ENCODE measurements at regions not wholly inside any gene's neighbourhood (a gene's known extent, or its start where the extent isn't known, plus 50 kb on each side); places are given as distances from the start of the nearest gene placed in this dataset.

DNA sequence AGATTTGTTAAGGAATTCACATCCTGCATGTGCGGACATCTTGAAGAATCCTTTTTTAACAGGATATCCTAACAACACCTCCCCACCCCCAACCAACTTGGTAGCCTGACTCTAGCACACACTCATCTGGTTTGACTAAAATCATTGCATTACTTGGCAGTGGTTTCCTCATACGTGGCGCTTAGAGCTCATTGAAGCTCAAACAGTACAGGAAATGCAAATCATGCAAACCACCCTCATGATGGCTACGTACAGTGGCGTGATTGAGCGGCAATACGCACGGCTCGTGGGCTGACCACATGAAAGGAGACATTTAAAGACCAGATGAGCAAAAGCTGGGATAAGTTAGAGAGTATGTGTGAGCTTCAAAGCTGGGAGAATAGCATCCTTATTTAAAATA is 336.2 kb downstream of the ZEB2 start:
- TF ChIP-seq, protein P1, sequence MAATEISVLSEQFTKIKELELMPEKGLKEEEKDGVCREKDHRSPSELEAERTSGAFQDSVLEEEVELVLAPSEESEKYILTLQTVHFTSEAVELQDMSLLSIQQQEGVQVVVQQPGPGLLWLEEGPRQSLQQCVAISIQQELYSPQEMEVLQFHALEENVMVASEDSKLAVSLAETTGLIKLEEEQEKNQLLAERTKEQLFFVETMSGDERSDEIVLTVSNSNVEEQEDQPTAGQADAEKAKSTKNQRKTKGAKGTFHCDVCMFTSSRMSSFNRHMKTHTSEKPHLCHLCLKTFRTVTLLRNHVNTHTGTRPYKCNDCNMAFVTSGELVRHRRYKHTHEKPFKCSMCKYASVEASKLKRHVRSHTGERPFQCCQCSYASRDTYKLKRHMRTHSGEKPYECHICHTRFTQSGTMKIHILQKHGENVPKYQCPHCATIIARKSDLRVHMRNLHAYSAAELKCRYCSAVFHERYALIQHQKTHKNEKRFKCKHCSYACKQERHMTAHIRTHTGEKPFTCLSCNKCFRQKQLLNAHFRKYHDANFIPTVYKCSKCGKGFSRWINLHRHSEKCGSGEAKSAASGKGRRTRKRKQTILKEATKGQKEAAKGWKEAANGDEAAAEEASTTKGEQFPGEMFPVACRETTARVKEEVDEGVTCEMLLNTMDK (IDR thresholded peaks at IDR 0.05; ENCODE audit: borderline replicate concordance, insufficient read depth, low read depth, low read length, poor library complexity, severe bottlenecking) = no peak
- TF ChIP-seq, protein P2, sequence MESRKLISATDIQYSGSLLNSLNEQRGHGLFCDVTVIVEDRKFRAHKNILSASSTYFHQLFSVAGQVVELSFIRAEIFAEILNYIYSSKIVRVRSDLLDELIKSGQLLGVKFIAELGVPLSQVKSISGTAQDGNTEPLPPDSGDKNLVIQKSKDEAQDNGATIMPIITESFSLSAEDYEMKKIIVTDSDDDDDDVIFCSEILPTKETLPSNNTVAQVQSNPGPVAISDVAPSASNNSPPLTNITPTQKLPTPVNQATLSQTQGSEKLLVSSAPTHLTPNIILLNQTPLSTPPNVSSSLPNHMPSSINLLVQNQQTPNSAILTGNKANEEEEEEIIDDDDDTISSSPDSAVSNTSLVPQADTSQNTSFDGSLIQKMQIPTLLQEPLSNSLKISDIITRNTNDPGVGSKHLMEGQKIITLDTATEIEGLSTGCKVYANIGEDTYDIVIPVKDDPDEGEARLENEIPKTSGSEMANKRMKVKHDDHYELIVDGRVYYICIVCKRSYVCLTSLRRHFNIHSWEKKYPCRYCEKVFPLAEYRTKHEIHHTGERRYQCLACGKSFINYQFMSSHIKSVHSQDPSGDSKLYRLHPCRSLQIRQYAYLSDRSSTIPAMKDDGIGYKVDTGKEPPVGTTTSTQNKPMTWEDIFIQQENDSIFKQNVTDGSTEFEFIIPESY (CRISPR knock-in tag; IDR thresholded peaks at IDR 0.05) = 0 out of 2 replicates have a peak, but pooled peaks have one; percentile 39
- TF ChIP-seq, protein P3, sequence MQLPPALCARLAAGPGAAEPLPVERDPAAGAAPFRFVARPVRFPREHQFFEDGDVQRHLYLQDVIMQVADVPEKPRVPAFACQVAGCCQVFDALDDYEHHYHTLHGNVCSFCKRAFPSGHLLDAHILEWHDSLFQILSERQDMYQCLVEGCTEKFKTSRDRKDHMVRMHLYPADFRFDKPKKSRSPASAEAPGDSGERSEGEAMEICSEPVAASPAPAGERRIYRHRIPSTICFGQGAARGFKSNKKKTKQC (CRISPR knock-in tag; IDR thresholded peaks at IDR 0.05) = no peak
- TF ChIP-seq, protein P4, sequence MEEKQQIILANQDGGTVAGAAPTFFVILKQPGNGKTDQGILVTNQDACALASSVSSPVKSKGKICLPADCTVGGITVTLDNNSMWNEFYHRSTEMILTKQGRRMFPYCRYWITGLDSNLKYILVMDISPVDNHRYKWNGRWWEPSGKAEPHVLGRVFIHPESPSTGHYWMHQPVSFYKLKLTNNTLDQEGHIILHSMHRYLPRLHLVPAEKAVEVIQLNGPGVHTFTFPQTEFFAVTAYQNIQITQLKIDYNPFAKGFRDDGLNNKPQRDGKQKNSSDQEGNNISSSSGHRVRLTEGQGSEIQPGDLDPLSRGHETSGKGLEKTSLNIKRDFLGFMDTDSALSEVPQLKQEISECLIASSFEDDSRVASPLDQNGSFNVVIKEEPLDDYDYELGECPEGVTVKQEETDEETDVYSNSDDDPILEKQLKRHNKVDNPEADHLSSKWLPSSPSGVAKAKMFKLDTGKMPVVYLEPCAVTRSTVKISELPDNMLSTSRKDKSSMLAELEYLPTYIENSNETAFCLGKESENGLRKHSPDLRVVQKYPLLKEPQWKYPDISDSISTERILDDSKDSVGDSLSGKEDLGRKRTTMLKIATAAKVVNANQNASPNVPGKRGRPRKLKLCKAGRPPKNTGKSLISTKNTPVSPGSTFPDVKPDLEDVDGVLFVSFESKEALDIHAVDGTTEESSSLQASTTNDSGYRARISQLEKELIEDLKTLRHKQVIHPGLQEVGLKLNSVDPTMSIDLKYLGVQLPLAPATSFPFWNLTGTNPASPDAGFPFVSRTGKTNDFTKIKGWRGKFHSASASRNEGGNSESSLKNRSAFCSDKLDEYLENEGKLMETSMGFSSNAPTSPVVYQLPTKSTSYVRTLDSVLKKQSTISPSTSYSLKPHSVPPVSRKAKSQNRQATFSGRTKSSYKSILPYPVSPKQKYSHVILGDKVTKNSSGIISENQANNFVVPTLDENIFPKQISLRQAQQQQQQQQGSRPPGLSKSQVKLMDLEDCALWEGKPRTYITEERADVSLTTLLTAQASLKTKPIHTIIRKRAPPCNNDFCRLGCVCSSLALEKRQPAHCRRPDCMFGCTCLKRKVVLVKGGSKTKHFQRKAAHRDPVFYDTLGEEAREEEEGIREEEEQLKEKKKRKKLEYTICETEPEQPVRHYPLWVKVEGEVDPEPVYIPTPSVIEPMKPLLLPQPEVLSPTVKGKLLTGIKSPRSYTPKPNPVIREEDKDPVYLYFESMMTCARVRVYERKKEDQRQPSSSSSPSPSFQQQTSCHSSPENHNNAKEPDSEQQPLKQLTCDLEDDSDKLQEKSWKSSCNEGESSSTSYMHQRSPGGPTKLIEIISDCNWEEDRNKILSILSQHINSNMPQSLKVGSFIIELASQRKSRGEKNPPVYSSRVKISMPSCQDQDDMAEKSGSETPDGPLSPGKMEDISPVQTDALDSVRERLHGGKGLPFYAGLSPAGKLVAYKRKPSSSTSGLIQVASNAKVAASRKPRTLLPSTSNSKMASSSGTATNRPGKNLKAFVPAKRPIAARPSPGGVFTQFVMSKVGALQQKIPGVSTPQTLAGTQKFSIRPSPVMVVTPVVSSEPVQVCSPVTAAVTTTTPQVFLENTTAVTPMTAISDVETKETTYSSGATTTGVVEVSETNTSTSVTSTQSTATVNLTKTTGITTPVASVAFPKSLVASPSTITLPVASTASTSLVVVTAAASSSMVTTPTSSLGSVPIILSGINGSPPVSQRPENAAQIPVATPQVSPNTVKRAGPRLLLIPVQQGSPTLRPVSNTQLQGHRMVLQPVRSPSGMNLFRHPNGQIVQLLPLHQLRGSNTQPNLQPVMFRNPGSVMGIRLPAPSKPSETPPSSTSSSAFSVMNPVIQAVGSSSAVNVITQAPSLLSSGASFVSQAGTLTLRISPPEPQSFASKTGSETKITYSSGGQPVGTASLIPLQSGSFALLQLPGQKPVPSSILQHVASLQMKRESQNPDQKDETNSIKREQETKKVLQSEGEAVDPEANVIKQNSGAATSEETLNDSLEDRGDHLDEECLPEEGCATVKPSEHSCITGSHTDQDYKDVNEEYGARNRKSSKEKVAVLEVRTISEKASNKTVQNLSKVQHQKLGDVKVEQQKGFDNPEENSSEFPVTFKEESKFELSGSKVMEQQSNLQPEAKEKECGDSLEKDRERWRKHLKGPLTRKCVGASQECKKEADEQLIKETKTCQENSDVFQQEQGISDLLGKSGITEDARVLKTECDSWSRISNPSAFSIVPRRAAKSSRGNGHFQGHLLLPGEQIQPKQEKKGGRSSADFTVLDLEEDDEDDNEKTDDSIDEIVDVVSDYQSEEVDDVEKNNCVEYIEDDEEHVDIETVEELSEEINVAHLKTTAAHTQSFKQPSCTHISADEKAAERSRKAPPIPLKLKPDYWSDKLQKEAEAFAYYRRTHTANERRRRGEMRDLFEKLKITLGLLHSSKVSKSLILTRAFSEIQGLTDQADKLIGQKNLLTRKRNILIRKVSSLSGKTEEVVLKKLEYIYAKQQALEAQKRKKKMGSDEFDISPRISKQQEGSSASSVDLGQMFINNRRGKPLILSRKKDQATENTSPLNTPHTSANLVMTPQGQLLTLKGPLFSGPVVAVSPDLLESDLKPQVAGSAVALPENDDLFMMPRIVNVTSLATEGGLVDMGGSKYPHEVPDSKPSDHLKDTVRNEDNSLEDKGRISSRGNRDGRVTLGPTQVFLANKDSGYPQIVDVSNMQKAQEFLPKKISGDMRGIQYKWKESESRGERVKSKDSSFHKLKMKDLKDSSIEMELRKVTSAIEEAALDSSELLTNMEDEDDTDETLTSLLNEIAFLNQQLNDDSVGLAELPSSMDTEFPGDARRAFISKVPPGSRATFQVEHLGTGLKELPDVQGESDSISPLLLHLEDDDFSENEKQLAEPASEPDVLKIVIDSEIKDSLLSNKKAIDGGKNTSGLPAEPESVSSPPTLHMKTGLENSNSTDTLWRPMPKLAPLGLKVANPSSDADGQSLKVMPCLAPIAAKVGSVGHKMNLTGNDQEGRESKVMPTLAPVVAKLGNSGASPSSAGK (IDR thresholded peaks at IDR 0.05) = no peak
- FAIRE-seq = no peak
- Histone ChIP-seq H2AFZ (ENCODE audit: low read depth, low read length) (no peak overlapping the region), H3K27ac (ENCODE audit: extremely low read depth, low read depth, low read length) (no peak overlapping the region), H3K4me3 (no peak overlapping the region), H4K20me1 (replicated peaks; ENCODE audit: control insufficient read depth, insufficient read depth, low read length) (no peaks in the 10 kb centered on the region), H3K27me3 (ENCODE audit: control insufficient read depth in 2 of 2, insufficient read depth in 2 of 2, low read length in 2 of 2) (no peaks in the 10 kb centered on the region), H3K9me1 (ENCODE audit: control insufficient read depth, insufficient read depth, low read length) (no peaks in the 10 kb centered on the region), H3K36me3 (ENCODE audit: control insufficient read depth, insufficient read depth, low read length) (no peaks in the 10 kb centered on the region), H3K9ac (ENCODE audit: insufficient read depth in 1 of 2, low read depth in 2 of 2, low read length in 2 of 2) (no peak overlapping the region), H3K79me2 (ENCODE audit: control insufficient read depth, insufficient read depth, low read length) (no peaks in the 10 kb centered on the region), H3K4me1 (replicated peaks in 1 of 2; ENCODE audit: control insufficient read depth in 2 of 2, insufficient read depth in 2 of 2, low read length in 2 of 2) (no peaks in the 10 kb centered on the region), H3K4me2 (ENCODE audit: insufficient read depth, low read length) (no peak overlapping the region), H3K9me3 (replicated peaks; ENCODE audit: control insufficient read depth, insufficient read depth, low read depth, low read length) (no peaks in the 10 kb centered on the region)
- CTCF ChIA-PET (ENCODE audit: low intra/inter-chr PET ratio) = no interaction called here
- intact Hi-C loops (cut with micrococcal nuclease) (no loop called here), in situ Hi-C loops (cut with MboI) (no loop called here)
- no peak for ATAC-seq
- DNase-seq (ENCODE audit: extremely low read depth in 1 of 4, low spot score in 3 of 4) = no peak
- WGBS (ENCODE audit: insufficient coverage, low coverage, missing lambda C conversion rate) = 86% methylated on average over 9 of the region's 9 CpGs
- no TSS peak for BruUV-seq (replicated peaks)
- POLR2A ChIA-PET = no interaction called here
